ENCODE measurements at regions not wholly inside any gene's neighbourhood (a gene's known extent, or its start where the extent isn't known, plus 50 kb on each side); places are given as distances from the start of the nearest gene placed in this dataset.

DNA sequence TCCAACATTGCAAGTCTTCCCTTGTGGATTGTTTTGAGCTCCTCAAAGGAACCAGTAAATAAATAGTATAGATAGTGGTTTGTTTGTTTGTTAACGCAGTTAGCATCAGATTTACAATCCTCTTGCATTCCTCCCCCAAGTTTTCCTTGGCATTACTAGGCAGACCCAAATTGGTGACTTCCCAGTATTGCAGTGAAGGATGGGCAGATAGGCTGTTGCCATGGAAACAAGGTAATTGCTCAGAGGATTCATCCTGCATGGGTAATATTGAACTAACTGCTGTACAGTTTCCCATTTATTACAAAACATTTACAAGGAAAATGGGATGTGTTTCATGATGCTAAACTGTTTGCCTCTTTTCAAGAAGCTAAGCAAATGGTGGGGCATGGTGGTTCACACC is 477.2 kb downstream of the EPM2A start:
- H3K27me3 ChIP-seq: no peaks in the 10 kb centered on the region
- H3K36me3 ChIP-seq: no peaks in the 10 kb centered on the region
- H3K4me1 ChIP-seq: no peaks in the 10 kb centered on the region; the same call in 1 of the 2 replicates
- no peak for DNase-seq
- TF ChIP-seq, protein P1, sequence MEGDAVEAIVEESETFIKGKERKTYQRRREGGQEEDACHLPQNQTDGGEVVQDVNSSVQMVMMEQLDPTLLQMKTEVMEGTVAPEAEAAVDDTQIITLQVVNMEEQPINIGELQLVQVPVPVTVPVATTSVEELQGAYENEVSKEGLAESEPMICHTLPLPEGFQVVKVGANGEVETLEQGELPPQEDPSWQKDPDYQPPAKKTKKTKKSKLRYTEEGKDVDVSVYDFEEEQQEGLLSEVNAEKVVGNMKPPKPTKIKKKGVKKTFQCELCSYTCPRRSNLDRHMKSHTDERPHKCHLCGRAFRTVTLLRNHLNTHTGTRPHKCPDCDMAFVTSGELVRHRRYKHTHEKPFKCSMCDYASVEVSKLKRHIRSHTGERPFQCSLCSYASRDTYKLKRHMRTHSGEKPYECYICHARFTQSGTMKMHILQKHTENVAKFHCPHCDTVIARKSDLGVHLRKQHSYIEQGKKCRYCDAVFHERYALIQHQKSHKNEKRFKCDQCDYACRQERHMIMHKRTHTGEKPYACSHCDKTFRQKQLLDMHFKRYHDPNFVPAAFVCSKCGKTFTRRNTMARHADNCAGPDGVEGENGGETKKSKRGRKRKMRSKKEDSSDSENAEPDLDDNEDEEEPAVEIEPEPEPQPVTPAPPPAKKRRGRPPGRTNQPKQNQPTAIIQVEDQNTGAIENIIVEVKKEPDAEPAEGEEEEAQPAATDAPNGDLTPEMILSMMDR (IDR thresholded peaks at IDR 0.05; ENCODE audit: low read depth, low read length): no peak
- no peaks in the 10 kb centered on the region for H3K9me3 ChIP-seq
- H3K4me3 ChIP-seq (ENCODE audit: low read depth, low read length): no peak overlapping the region

DNA sequence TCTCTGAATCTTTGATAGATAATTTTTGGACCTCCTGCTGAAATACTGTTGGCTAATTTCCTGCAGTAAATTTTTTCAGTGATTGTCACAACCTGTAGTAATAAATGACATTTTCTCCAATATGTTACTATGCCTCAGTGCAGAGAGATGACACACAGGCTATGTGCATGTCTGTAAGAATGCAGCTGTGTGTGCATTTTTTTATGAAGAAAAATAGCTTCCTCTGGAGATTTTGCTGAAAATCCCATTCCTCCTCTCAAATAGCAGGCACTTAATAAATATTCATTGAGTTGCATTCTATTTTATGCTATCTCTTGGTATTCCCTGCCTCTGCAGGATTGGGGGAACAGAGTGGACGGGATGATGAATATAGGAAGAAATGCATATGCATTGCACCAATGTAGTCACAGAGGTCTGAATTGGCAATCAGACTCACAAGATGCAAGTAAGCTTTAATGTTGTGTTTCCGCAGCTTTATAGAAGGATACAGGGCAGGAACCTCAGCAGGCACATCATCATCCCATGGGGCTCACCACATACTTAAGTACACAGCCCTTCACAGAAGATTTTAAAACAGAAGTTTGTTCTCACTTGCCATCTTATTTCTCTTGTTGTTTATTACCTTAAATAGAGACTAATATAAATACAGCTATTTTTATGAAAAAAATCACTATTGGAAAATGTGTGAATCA is 474.7 kb downstream of the EPM2A start:
- H3K4me3 ChIP-seq (ENCODE audit: low read depth, low read length): no peak overlapping the region
- TF ChIP-seq, protein P1 (IDR thresholded peaks at IDR 0.05; ENCODE audit: low read depth, low read length): no peak
- H3K27me3 ChIP-seq: no peaks in the 10 kb centered on the region
- H3K9me3 ChIP-seq: no peaks in the 10 kb centered on the region
- no peak for DNase-seq
- H3K36me3 ChIP-seq: no peaks in the 10 kb centered on the region
- peaks cover 11% of the 10 kb centered on the region for H3K4me1 ChIP-seq

DNA sequence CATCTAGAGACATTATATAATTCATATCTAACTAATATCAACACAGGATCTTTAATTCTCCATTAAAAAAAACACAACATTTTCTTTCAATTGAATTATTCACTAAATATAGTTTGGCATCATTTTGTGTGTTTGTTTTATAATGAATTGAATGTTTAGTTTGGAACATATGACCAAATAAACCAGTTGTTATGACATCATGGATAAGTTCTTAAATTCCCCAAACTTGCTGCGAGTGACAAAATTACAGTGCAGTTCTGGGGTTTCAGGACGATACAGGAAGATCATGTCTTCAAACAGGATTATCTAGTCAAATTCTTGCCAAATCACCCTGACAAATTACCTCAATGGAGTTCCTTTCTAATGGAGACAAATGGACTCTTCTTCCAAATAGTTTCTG is 473.6 kb downstream of the EPM2A start:
- Histone ChIP-seq H3K4me1 (peaks cover 11% of the 10 kb centered on the region), H3K27me3 (no peaks in the 10 kb centered on the region), H3K36me3 (no peaks in the 10 kb centered on the region), H3K9me3 (no peaks in the 10 kb centered on the region), H3K4me3 (ENCODE audit: low read depth, low read length) (no peak overlapping the region)
- TF ChIP-seq, protein P1 (IDR thresholded peaks at IDR 0.05; ENCODE audit: low read depth, low read length): no peak
- no peak for DNase-seq

DNA sequence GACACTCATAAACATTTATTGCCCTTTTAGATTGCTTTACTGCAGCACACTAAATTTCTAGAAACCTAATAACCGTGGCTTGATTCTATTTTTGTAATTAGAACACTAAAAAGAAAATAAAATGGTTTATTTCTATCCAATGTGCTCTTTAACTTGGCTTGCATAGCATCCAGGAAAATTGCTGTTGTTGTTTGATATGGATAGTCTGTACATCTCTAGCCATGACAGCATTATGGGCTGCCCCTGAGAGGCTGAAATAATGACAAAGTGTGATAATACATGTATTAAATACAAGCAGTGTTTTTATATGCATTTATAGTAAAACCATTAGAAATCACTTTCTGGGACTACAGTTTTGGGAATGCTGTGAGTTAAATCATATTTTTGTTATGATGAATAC is 472.5 kb downstream of the EPM2A start:
- H3K36me3 ChIP-seq: no peaks in the 10 kb centered on the region
- DNase-seq: no peak
- H3K4me3 ChIP-seq (ENCODE audit: low read depth, low read length): no peak overlapping the region
- TF ChIP-seq, protein P1 (IDR thresholded peaks at IDR 0.05; ENCODE audit: low read depth, low read length): no peak
- peaks cover 11% of the 10 kb centered on the region for H3K4me1 ChIP-seq
- no peaks in the 10 kb centered on the region for H3K9me3 ChIP-seq
- no peaks in the 10 kb centered on the region for H3K27me3 ChIP-seq

DNA sequence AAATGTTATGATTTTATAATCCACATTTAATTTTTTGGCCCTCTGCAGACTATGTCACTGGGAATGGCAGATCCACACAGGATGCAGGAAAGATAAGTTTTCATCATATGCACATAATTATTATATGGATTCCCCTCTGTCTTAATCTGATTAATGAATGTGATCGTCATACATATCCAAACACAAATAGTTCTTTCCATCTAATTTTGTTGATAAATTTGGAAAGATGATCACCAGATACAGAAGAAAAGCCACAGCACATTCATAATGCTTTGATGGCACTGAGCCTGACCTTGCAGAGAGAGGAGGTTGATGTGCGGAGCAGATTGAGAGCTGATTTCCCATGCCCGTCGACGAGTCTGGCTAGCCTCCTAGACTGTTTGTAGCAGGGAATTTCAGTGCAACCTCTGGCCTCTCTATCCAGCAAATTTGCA is 471.5 kb downstream of the EPM2A start:
- Histone ChIP-seq H3K9me3 (no peaks in the 10 kb centered on the region), H3K36me3 (no peaks in the 10 kb centered on the region), H3K4me1 (peaks cover 11% of the 10 kb centered on the region), H3K4me3 (ENCODE audit: low read depth, low read length) (no peak overlapping the region), H3K27me3 (no peaks in the 10 kb centered on the region)
- TF ChIP-seq, protein P1 (IDR thresholded peaks at IDR 0.05; ENCODE audit: low read depth, low read length): no peak
- peak; percentile 49 for DNase-seq

DNA sequence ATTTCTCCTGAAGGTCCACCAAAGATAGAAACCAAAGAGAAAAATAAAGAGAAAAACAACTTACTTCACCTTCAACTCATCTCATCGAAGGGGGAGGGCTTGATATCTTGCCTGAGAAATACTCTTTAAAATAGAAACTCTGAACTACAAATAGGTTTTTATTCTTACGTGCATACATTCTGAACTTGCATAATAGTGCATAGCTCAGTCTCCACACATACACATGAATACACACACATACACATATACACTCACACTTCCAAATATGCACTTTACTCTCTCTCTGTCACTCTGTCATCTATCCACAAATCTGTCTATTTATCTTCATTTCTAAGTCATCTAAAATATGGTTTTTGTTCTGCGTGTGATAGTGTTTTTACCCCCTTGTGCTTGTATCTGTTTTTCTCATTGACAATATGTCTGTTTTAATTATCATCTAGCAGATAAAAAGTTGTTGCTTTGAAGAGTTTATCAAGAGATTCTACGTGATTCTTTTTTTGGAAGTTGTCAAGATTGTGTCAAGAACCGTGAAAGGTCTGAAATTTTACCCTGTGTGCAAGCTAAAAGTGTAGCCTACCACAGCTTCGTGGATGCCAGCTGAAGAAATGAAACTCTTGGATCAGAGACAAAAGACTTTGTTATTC is 468.8 kb downstream of the EPM2A start:
- H3K27me3 ChIP-seq: no peaks in the 10 kb centered on the region
- H3K36me3 ChIP-seq: no peaks in the 10 kb centered on the region
- peaks cover 11% of the 10 kb centered on the region for H3K4me1 ChIP-seq
- no peak for DNase-seq
- no peaks in the 10 kb centered on the region for H3K9me3 ChIP-seq
- TF ChIP-seq, protein P1 (IDR thresholded peaks at IDR 0.05; ENCODE audit: low read depth, low read length): no peak
- H3K4me3 ChIP-seq (ENCODE audit: low read depth, low read length): no peak overlapping the region
